ENCODE measurements at regions not wholly inside any gene's neighbourhood (a gene's known extent, or its start where the extent isn't known, plus 50 kb on each side); places are given as distances from the start of the nearest gene placed in this dataset.
A peak's percentile ranks its signal among the peaks of the same experiment; 100 is the strongest.

GRCh38 chr2:200752332-200752731 lies 59.4 kb upstream of the BZW1 start:
- Mint-ChIP-seq H3K4me1 (ENCODE audit: unreplicated experiment) (peaks cover 18% of the 10 kb centered on the region), H3K27ac (no peak overlapping the region), H3K27me3 (peaks cover 8% of the 10 kb centered on the region), H3K4me3 (no peak overlapping the region), H3K36me3 (no peaks in the 10 kb centered on the region), H3K9me3 (no peaks in the 10 kb centered on the region)
- no peak for TF ChIP-seq CTCF (conservative IDR thresholded peaks at IDR 0.05)
- no peak for DNase-seq (ENCODE audit: extremely low spot score, unreplicated experiment)

- DNase-seq (ENCODE audit: extremely low spot score, unreplicated experiment) = no peak
- Mint-ChIP-seq H3K4me1 (ENCODE audit: unreplicated experiment) (peaks cover 15% of the 10 kb centered on the region), H3K4me3 (no peak overlapping the region), H3K9me3 (no peaks in the 10 kb centered on the region), H3K27ac (no peak overlapping the region), H3K27me3 (peaks cover 8% of the 10 kb centered on the region), H3K36me3 (no peaks in the 10 kb centered on the region)
- no peak for TF ChIP-seq CTCF (conservative IDR thresholded peaks at IDR 0.05)
Observed at GRCh38 chr2:200752835-200753234, 58.9 kb upstream of the BZW1 start.

GRCh38 chr2:200756618-200757321 lies 54.9 kb upstream of the BZW1 start:
- H3K36me3 Mint-ChIP-seq = no peaks in the 10 kb centered on the region
- DNase-seq (ENCODE audit: extremely low spot score, unreplicated experiment) = no peak
- no peak overlapping the region for H3K4me3 Mint-ChIP-seq
- no peak for TF ChIP-seq CTCF (conservative IDR thresholded peaks at IDR 0.05)
- H3K4me1 Mint-ChIP-seq (ENCODE audit: unreplicated experiment) = peaks cover 7% of the 10 kb centered on the region
- H3K27ac Mint-ChIP-seq = peak overlapping the region; percentile 54
- no peaks in the 10 kb centered on the region for H3K9me3 Mint-ChIP-seq
- H3K27me3 Mint-ChIP-seq = peaks cover 16% of the 10 kb centered on the region

- H3K27me3 Mint-ChIP-seq = peaks cover 16% of the 10 kb centered on the region
- H3K36me3 Mint-ChIP-seq = no peaks in the 10 kb centered on the region
- no peak for TF ChIP-seq CTCF (conservative IDR thresholded peaks at IDR 0.05)
- no peak for DNase-seq (ENCODE audit: extremely low spot score, unreplicated experiment)
- H3K4me3 Mint-ChIP-seq = no peak overlapping the region
- peaks cover 7% of the 10 kb centered on the region for H3K4me1 Mint-ChIP-seq (ENCODE audit: unreplicated experiment)
- H3K27ac Mint-ChIP-seq = peak overlapping the region; percentile 54
- no peaks in the 10 kb centered on the region for H3K9me3 Mint-ChIP-seq
Observed at GRCh38 chr2:200757399-200757798, 54.3 kb upstream of the BZW1 start.

GRCh38 chr2:200758341-200758740 lies 53.4 kb upstream of the BZW1 start:
- no peaks in the 10 kb centered on the region for H3K36me3 Mint-ChIP-seq
- peaks cover 7% of the 10 kb centered on the region for H3K4me1 Mint-ChIP-seq (ENCODE audit: unreplicated experiment)
- no peak for DNase-seq (ENCODE audit: extremely low spot score, unreplicated experiment)
- TF ChIP-seq CTCF (conservative IDR thresholded peaks at IDR 0.05) = no peak
- H3K4me3 Mint-ChIP-seq = no peak overlapping the region
- no peaks in the 10 kb centered on the region for H3K9me3 Mint-ChIP-seq
- H3K27me3 Mint-ChIP-seq = peaks cover 18% of the 10 kb centered on the region
- H3K27ac Mint-ChIP-seq = no peak overlapping the region
